ENCODE measurements at regions not wholly inside any gene's neighbourhood (a gene's known extent, or its start where the extent isn't known, plus 50 kb on each side); places are given as distances from the start of the nearest gene placed in this dataset.

- DNase-seq = no peak
Observed at GRCh38 chr13:26965952-26966700, 205.5 kb downstream of the USP12 start.

- no peak for DNase-seq
Observed at GRCh38 chr13:26964278-26965250, 204.0 kb upstream of the GPR12 start.

- DNase-seq = no peak
Observed at GRCh38 chr13:26962671-26963070, 202.1 kb upstream of the GPR12 start.

- no peak for DNase-seq
Observed at GRCh38 chr13:26961890-26962615, 201.5 kb upstream of the GPR12 start.

- no peak for DNase-seq
Observed at GRCh38 chr13:26957182-26957581, 196.6 kb upstream of the GPR12 start.

- no peak for DNase-seq
Observed at GRCh38 chr13:26956522-26957142, 196.0 kb upstream of the GPR12 start.

GRCh38 chr13:26954976-26955375 is 194.4 kb upstream of the GPR12 start:
- no peak for DNase-seq

GRCh38 chr13:26953291-26953690 is 192.7 kb upstream of the GPR12 start:
- DNase-seq = no peak

GRCh38 chr13:26952551-26953143 is 192.1 kb upstream of the GPR12 start:
- DNase-seq = no peak

GRCh38 chr13:26951581-26952177 is 191.1 kb upstream of the GPR12 start:
- DNase-seq = no peak

- no peak for DNase-seq
Observed at GRCh38 chr13:26950968-26951367, 190.4 kb upstream of the GPR12 start.

- DNase-seq = no peak
Observed at GRCh38 chr13:26950546-26950945, 190.0 kb upstream of the GPR12 start.

- no peak for DNase-seq
Observed at GRCh38 chr13:26949701-26950502, 189.3 kb upstream of the GPR12 start.

GRCh38 chr13:26948353-26948752 is 187.8 kb upstream of the GPR12 start:
- no peak for DNase-seq

GRCh38 chr13:26946684-26947343 is 186.2 kb upstream of the GPR12 start:
- no peak for DNase-seq

- DNase-seq = no peak
Observed at GRCh38 chr13:26943748-26944147, 183.2 kb upstream of the GPR12 start.

- no peak for DNase-seq
Observed at GRCh38 chr13:26942184-26942583, 181.6 kb upstream of the GPR12 start.

- no peak for DNase-seq
Observed at GRCh38 chr13:26941345-26942174, 181.0 kb upstream of the GPR12 start.

- no peak for DNase-seq
Observed at GRCh38 chr13:26934096-26934495, 173.5 kb upstream of the GPR12 start.

- DNase-seq = no peak
Observed at GRCh38 chr13:26932465-26932864, 171.9 kb upstream of the GPR12 start.
